Heart left ventricle (tissue), 16 donors: ENCODE measurements at regions not wholly inside any gene's neighbourhood (a gene's known extent, or its start where the extent isn't known, plus 50 kb on each side); places are given as distances from the start of the nearest gene placed in this dataset.

Experiments used
- ATAC-seq, 4 donors: fragments of 200-7000 bp; cut with Tn5 transposase; one replicate each; pipeline ENCODE4 v1.9.1; 2020 to 2022; ENCODE audit warnings: moderate library complexity in 4 of 4, mild to moderate bottlenecking in 3 of 4, moderate number of reproducible peaks in 1 of 4
- DNase-seq, 5 donors: peaks; one replicate each; pipeline ENCODE4 v3.0.0-alpha.2; 2020
- H3K27ac ChIP-seq, 12 donors: fragments of 200-600 bp; sonication (generic) in 4 of 12; one replicate each; pipeline versions ENCODE4 v1.5.0 to v1.8.0; 2016 to 2022; ENCODE audit warnings: mild to moderate bottlenecking in 2 of 12
- H3K27me3 ChIP-seq, 9 donors: fragments of 200-600 bp; sonication (generic) in 2 of 9; one replicate each; pipeline versions ENCODE4 v1.5.1 to v1.8.0; 2016 to 2022; ENCODE audit warnings: mild to moderate bottlenecking in 3 of 9
- H3K36me3 ChIP-seq, 9 donors: fragments of 200-600 bp; sonication (generic) in 2 of 9; one replicate each; pipeline versions ENCODE4 v1.5.0 to v1.8.0; 2018 to 2022; ENCODE audit warnings: mild to moderate bottlenecking in 2 of 9
- H3K4me1 ChIP-seq, 12 donors: fragments of 200-600 bp; sonication (generic) in 4 of 12; one replicate each; pipeline versions ENCODE4 v1.5.0 to v1.8.0; 2016 to 2022; ENCODE audit warnings: mild to moderate bottlenecking in 3 of 12
- H3K4me3 ChIP-seq, 12 donors: fragments of 200-600 bp; sonication (generic) in 4 of 12; one replicate each; pipeline versions ENCODE4 v1.5.0 to v1.8.0; 2017 to 2022; ENCODE audit warnings: mild to moderate bottlenecking in 9 of 12, moderate library complexity in 4 of 12
- H3K9me3 ChIP-seq, 12 donors: fragments of 200-600 bp; sonication (generic) in 4 of 12; one replicate each; pipeline versions ENCODE4 v1.5.0 to v1.8.0; 2016 to 2022; ENCODE audit warnings: mild to moderate bottlenecking in 1 of 12
- CTCF ChIP-seq, 12 donors: fragments of 200-600 bp; sonication (generic) in 4 of 12; IDR thresholded peaks; one replicate each; pipeline versions ENCODE4 v1.5.0 to v1.8.0; 2018 to 2022; ENCODE audit warnings: antibody characterized with exemption in 12 of 12, mild to moderate bottlenecking in 5 of 12
- POLR2A ChIP-seq, 2 donors: fragments of 450-650 bp; IDR thresholded peaks; one replicate each; pipeline ENCODE4 v1.6.1; 2017; ENCODE audit warnings: antibody characterized with exemption in 2 of 2, mild to moderate bottlenecking in 2 of 2, moderate library complexity in 2 of 2
- WGBS, 4 donors: extraction: QIAGEN DNeasy Blood & Tissue Kit in 2 of 4; methylation state at CpG; one replicate each; pipeline versions ENCODE4 v1.1.5 to v1.1.7; 2013 to 2018; 5-methylcytosine and 5-hydroxymethylcytosine counted together
- intact Hi-C, 10 donors: fragments of 100-400 bp; cut with DNase I; formaldehyde crosslinking; loops; one replicate each; pipeline versions ENCODE4 v1.11.1 to v1.14.2; 2022
- donor health status: ischemic (EF 13 %, LVEDD 7.1; RV severe dilation, severe dysfunction).
- donor health status: healthy with polysubstance abuse.
- donor health status: DM: no; HTN: yes; CAD: no.
- donor health status: DM: no; HTN: no; CAD: no.
- donor health status: ischemic (EF 25% LVEDD 6.9; RV normal size, moderate dysfunction).
- donor health status: ischemic (EF 25% LVEDD 5.7; RV mildly dilated, moderate dysfunction).
- donor health status: healthy.
- donor health status: DM: yes; HTN: yes; CAD: no.
- donor health status: ischemic (EF 35%, LVEDD 5.7; RV mildly dilated, moderate dysfunction).
- donor health status: nonischemic (EF 11% LVEDD 7.7; RV severe dilation, severe dysfunction).
- donor health status: DM: yes; HTN: yes; CAD: no.
- donor health status: PGD.
- donor health status: ischemic (EF 29% LVEDD 5.4; RV normal size, mild dysfunction).
- donor health status: nonischemic (EF 23%, LVEDD 6.1; RV moderate dilation, normal function).

GRCh38 chr6:87951751-87952150 is 95.9 kb upstream of the SPACA1 start:
- no peaks in the 10 kb centered on the region for H3K4me1 ChIP-seq
- H3K27ac ChIP-seq = no peak overlapping the region
- H3K9me3 ChIP-seq = peaks cover 0 to 2% (median 0%) of the 10 kb centered on the region in 12 donors
- DNase-seq = no peak
- H3K36me3 ChIP-seq = no peaks in the 10 kb centered on the region
- H3K27me3 ChIP-seq = no peaks in the 10 kb centered on the region
- no peak overlapping the region for H3K4me3 ChIP-seq
- no peak for TF ChIP-seq CTCF (IDR thresholded peaks at IDR 0.05)
- intact Hi-C loops = no loop called here
- ATAC-seq = no peak
- 83 to 93% (median 86%) methylated on average over 2 of the region's 2 CpGs for WGBS, 4 donors

- no peak for ATAC-seq
- Histone ChIP-seq H3K36me3 (no peaks in the 10 kb centered on the region), H3K27ac (no peak overlapping the region), H3K9me3 (no peaks in the 10 kb centered on the region), H3K4me3 (no peak overlapping the region), H3K4me1 (peaks cover 0 to under 1% (median 0%) of the 10 kb centered on the region in 12 donors), H3K27me3 (no peaks in the 10 kb centered on the region)
- intact Hi-C loops = no loop called here
- WGBS, 4 donors = 62 to 77% (median 70%) methylated on average over 4 of the region's 4 CpGs
- no peak for TF ChIP-seq POLR2A (IDR thresholded peaks at IDR 0.05)
- TF ChIP-seq CTCF (IDR thresholded peaks at IDR 0.05) = no peak
- no peak for DNase-seq
Observed at GRCh38 chr6:87950614-87951013, 97.0 kb upstream of the SPACA1 start.

GRCh38 chr6:87949194-87949593 is 98.4 kb upstream of the SPACA1 start:
- Histone ChIP-seq H3K27me3 (no peaks in the 10 kb centered on the region), H3K4me3 (no peak overlapping the region), H3K4me1 (peaks cover 0 to 13% (median 2%) of the 10 kb centered on the region in 12 donors), H3K27ac (no peak overlapping the region), H3K9me3 (no peaks in the 10 kb centered on the region), H3K36me3 (no peaks in the 10 kb centered on the region)
- TF ChIP-seq POLR2A (IDR thresholded peaks at IDR 0.05) = no peak
- TF ChIP-seq CTCF (IDR thresholded peaks at IDR 0.05) = no peak
- 77 to 86% (median 81%) methylated on average over 6 to 7 of the region's 7 CpGs for WGBS, 4 donors
- intact Hi-C loops = no loop called here
- no peak for ATAC-seq
- no peak for DNase-seq

- TF ChIP-seq POLR2A (IDR thresholded peaks at IDR 0.05) (no peak), CTCF (IDR thresholded peaks at IDR 0.05) (no peak)
- Histone ChIP-seq H3K4me1 (peaks cover 0 to 15% (median 2%) of the 10 kb centered on the region in 12 donors), H3K27ac (no peak overlapping the region), H3K4me3 (no peak overlapping the region), H3K9me3 (no peaks in the 10 kb centered on the region), H3K36me3 (no peaks in the 10 kb centered on the region), H3K27me3 (no peaks in the 10 kb centered on the region)
- no peak for ATAC-seq
- intact Hi-C loops = no loop called here
- WGBS, 4 donors = 72 to 91% (median 81%) methylated on average over 4 of the region's 4 CpGs
- DNase-seq = no peak
Observed at GRCh38 chr6:87946669-87947068, 101.0 kb upstream of the SPACA1 start.
